Liver (tissue), 8 donors: ENCODE measurements at regions not wholly inside any gene's neighbourhood (a gene's known extent, or its start where the extent isn't known, plus 50 kb on each side); places are given as distances from the start of the nearest gene placed in this dataset.

Source experiments
- DNase-seq: peaks from one replicate; pipeline ENCODE4 v3.0.0-alpha.2; 2017; ENCODE audit warnings: low spot score
- H3K27ac ChIP-seq, 2 donors: one replicate each; pipeline ENCODE4 v1.7.0; 2013; ENCODE audit warnings: inconsistent platforms in 2 of 2, low read length in 2 of 2, control low read depth in 1 of 2, low read depth in 1 of 2, mild to moderate bottlenecking in 1 of 2
- H3K27me3 ChIP-seq, 4 donors: one replicate each; pipeline versions ENCODE4 v1.6.1 to v1.7.0; 2013; ENCODE audit warnings: low read length in 3 of 4, inconsistent platforms in 1 of 4, mild to moderate bottlenecking in 1 of 4, moderate library complexity in 1 of 4; ENCODE audit not compliant: control insufficient read depth in 4 of 4, insufficient read depth in 4 of 4
- H3K36me3 ChIP-seq, 4 donors: one replicate each; pipeline versions ENCODE4 v1.6.1 to v1.7.0; 2013; ENCODE audit warnings: low read length in 3 of 4, mild to moderate bottlenecking in 3 of 4, low read depth in 1 of 4, moderate library complexity in 1 of 4; ENCODE audit not compliant: control insufficient read depth in 4 of 4, insufficient read depth in 3 of 4
- H3K4me1 ChIP-seq, 4 donors: one replicate each; pipeline versions ENCODE4 v1.6.1 to v1.7.0; 2013; ENCODE audit warnings: low read length in 3 of 4, mild to moderate bottlenecking in 3 of 4, moderate library complexity in 1 of 4; ENCODE audit not compliant: control insufficient read depth in 4 of 4, insufficient read depth in 4 of 4
- H3K4me3 ChIP-seq, 3 donors: one replicate each; pipeline versions ENCODE4 v1.6.1 to v1.7.0; 2013; ENCODE audit warnings: low read length in 3 of 3, control low read depth in 1 of 3, low read depth in 1 of 3, mild to moderate bottlenecking in 1 of 3
- H3K9ac ChIP-seq, 2 donors: one replicate each; pipeline ENCODE4 v1.7.0; 2013; ENCODE audit warnings: low read length in 2 of 2, mild to moderate bottlenecking in 2 of 2, moderate library complexity in 2 of 2, control low read depth in 1 of 2, low read depth in 1 of 2
- H3K9me3 ChIP-seq, 4 donors: one replicate each; pipeline versions ENCODE4 v1.6.1 to v1.7.0; 2013; ENCODE audit warnings: low read length in 3 of 4; ENCODE audit not compliant: control insufficient read depth in 4 of 4
- EGR1 ChIP-seq, 2 donors: IDR thresholded peaks; 2 replicates each; pipeline ENCODE4 v1.6.1; 2016 to 2018; ENCODE audit warnings: antibody characterized with exemption in 2 of 2, low read depth in 2 of 2
- FOXA1 ChIP-seq: IDR thresholded peaks from 2 replicates; pipeline ENCODE4 v1.6.1; 2016; ENCODE audit warnings: antibody characterized with exemption
- FOXA2 ChIP-seq: IDR thresholded peaks from 2 replicates; pipeline ENCODE4 v1.6.1; 2016; ENCODE audit warnings: antibody characterized with exemption
- GABPA ChIP-seq, 2 donors: IDR thresholded peaks in 1 of 2; conservative IDR thresholded peaks in 1 of 2; 2 replicates each; pipeline ENCODE4 v1.6.1; 2016; ENCODE audit warnings: antibody characterized with exemption in 2 of 2, mild to moderate bottlenecking in 1 of 2, moderate library complexity in 1 of 2
- HNF4A ChIP-seq, 2 donors: conservative IDR thresholded peaks; 2 replicates each; pipeline ENCODE4 v1.6.1; 2016; ENCODE audit warnings: antibody characterized with exemption in 2 of 2, mild to moderate bottlenecking in 2 of 2
- HNF4G ChIP-seq: IDR thresholded peaks from 2 replicates; pipeline ENCODE4 v1.6.1; 2016; ENCODE audit warnings: antibody characterized with exemption
- JUND ChIP-seq, 2 donors: IDR thresholded peaks; 2 replicates each; pipeline ENCODE4 v1.6.1; 2016; ENCODE audit warnings: antibody characterized with exemption in 2 of 2
- NR2F2 ChIP-seq: IDR thresholded peaks from 2 replicates; pipeline ENCODE4 v1.6.1; 2016; ENCODE audit warnings: antibody characterized with exemption
- RAD21 ChIP-seq, 2 donors: IDR thresholded peaks; 2 replicates each; pipeline ENCODE4 v1.6.1; 2016; ENCODE audit warnings: antibody characterized with exemption in 2 of 2, mild to moderate bottlenecking in 2 of 2
- REST ChIP-seq: IDR thresholded peaks from 2 replicates; pipeline ENCODE4 v1.6.1; 2016; ENCODE audit warnings: antibody characterized with exemption, mild to moderate bottlenecking
- RXRA ChIP-seq, 2 donors: IDR thresholded peaks; 2 replicates each; pipeline ENCODE4 v1.6.1; 2017 to 2018; ENCODE audit warnings: antibody characterized with exemption in 2 of 2, mild to moderate bottlenecking in 1 of 2
- SP1 ChIP-seq: IDR thresholded peaks from 2 replicates; pipeline ENCODE4 v1.6.1; 2018; ENCODE audit warnings: antibody characterized with exemption, mild to moderate bottlenecking
- TAF1 ChIP-seq: conservative IDR thresholded peaks from 2 replicates; pipeline ENCODE4 v1.6.1; 2016; ENCODE audit warnings: antibody characterized with exemption, mild to moderate bottlenecking
- YY1 ChIP-seq: IDR thresholded peaks from 2 replicates; pipeline ENCODE4 v1.6.1; 2016; ENCODE audit warnings: antibody characterized with exemption, mild to moderate bottlenecking
- WGBS: extraction: QIAGEN DNeasy Blood & Tissue Kit; methylation state at CpG from one replicate; pipeline ENCODE4 v1.1.7; 2013; 5-methylcytosine and 5-hydroxymethylcytosine counted together
- TF ChIP-seq, protein P1 (sequence below): IDR thresholded peaks from 2 replicates; pipeline ENCODE4 v1.6.1; 2016; ENCODE audit warnings: antibody characterized with exemption
- TF ChIP-seq, protein P2 (sequence below): IDR thresholded peaks from 2 replicates; pipeline ENCODE4 v1.6.1; 2016; ENCODE audit warnings: antibody characterized with exemption
- TF ChIP-seq, protein P3 (sequence below): IDR thresholded peaks from 2 replicates; pipeline ENCODE4 v1.6.1; 2016; ENCODE audit warnings: antibody characterized with exemption
- TF ChIP-seq, protein P4 (sequence below): fragments of 150-350 bp; IDR thresholded peaks from 2 replicates; pipeline ENCODE4 v1.5.1; 2017; ENCODE audit warnings: improper control_type of control experiment, low read depth, low read length; ENCODE audit not compliant: missing input control
- donor health status: healthy.
- donor health status: healthy.
- donor health status: healthy.
- donor health status: healthy.
- donor health status: healthy.

GRCh38 chr14:27367345-27367744 lies 769.5 kb upstream of the NOVA1 start:
- Histone ChIP-seq H3K9ac (no peak overlapping the region), H3K9me3 (no peaks in the 10 kb centered on the region), H3K36me3 (no peaks in the 10 kb centered on the region), H3K4me3 (no peak overlapping the region), H3K27me3 (no peaks in the 10 kb centered on the region), H3K4me1 (no peaks in the 10 kb centered on the region), H3K27ac (no peak overlapping the region)
- 86% methylated on average over 1 of the region's 1 CpG for WGBS
- no peak for DNase-seq
- TF ChIP-seq REST (no peak), FOXA2 (no peak), EGR1 (IDR thresholded peaks at IDR 0.05; ENCODE audit: low read depth in 2 of 2) (no peak), SP1 (no peak), GABPA (IDR thresholded peaks at IDR 0.05 in 1 of 2, conservative IDR thresholded peaks at IDR 0.05 in 1 of 2) (no peak), HNF4G (no peak), TAF1 (no peak), YY1 (no peak), HNF4A (conservative IDR thresholded peaks at IDR 0.05) (no peak), JUND (IDR thresholded peaks at IDR 0.05) (no peak), NR2F2 (no peak), FOXA1 (no peak), RAD21 (IDR thresholded peaks at IDR 0.05) (no peak), RXRA (IDR thresholded peaks at IDR 0.05) (no peak)
- TF ChIP-seq, protein P1, sequence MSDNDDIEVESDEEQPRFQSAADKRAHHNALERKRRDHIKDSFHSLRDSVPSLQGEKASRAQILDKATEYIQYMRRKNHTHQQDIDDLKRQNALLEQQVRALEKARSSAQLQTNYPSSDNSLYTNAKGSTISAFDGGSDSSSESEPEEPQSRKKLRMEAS, result no peak
- TF ChIP-seq, protein P2, sequence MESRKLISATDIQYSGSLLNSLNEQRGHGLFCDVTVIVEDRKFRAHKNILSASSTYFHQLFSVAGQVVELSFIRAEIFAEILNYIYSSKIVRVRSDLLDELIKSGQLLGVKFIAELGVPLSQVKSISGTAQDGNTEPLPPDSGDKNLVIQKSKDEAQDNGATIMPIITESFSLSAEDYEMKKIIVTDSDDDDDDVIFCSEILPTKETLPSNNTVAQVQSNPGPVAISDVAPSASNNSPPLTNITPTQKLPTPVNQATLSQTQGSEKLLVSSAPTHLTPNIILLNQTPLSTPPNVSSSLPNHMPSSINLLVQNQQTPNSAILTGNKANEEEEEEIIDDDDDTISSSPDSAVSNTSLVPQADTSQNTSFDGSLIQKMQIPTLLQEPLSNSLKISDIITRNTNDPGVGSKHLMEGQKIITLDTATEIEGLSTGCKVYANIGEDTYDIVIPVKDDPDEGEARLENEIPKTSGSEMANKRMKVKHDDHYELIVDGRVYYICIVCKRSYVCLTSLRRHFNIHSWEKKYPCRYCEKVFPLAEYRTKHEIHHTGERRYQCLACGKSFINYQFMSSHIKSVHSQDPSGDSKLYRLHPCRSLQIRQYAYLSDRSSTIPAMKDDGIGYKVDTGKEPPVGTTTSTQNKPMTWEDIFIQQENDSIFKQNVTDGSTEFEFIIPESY, result no peak
- TF ChIP-seq, protein P3, sequence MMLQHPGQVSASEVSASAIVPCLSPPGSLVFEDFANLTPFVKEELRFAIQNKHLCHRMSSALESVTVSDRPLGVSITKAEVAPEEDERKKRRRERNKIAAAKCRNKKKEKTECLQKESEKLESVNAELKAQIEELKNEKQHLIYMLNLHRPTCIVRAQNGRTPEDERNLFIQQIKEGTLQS, result no peak
- TF ChIP-seq, protein P4, sequence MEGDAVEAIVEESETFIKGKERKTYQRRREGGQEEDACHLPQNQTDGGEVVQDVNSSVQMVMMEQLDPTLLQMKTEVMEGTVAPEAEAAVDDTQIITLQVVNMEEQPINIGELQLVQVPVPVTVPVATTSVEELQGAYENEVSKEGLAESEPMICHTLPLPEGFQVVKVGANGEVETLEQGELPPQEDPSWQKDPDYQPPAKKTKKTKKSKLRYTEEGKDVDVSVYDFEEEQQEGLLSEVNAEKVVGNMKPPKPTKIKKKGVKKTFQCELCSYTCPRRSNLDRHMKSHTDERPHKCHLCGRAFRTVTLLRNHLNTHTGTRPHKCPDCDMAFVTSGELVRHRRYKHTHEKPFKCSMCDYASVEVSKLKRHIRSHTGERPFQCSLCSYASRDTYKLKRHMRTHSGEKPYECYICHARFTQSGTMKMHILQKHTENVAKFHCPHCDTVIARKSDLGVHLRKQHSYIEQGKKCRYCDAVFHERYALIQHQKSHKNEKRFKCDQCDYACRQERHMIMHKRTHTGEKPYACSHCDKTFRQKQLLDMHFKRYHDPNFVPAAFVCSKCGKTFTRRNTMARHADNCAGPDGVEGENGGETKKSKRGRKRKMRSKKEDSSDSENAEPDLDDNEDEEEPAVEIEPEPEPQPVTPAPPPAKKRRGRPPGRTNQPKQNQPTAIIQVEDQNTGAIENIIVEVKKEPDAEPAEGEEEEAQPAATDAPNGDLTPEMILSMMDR, result no peak

- H3K27ac ChIP-seq, result no peak overlapping the region
- H3K27me3 ChIP-seq, result no peaks in the 10 kb centered on the region
- WGBS, result 74% methylated on average over 1 of the region's 1 CpG
- no peaks in the 10 kb centered on the region for H3K4me1 ChIP-seq
- H3K4me3 ChIP-seq, result no peak overlapping the region
- no peak overlapping the region for H3K9ac ChIP-seq
- H3K36me3 ChIP-seq, result no peaks in the 10 kb centered on the region
- no peaks in the 10 kb centered on the region for H3K9me3 ChIP-seq
- no peak for DNase-seq
- TF ChIP-seq TAF1, result no peak
- no peak for TF ChIP-seq HNF4A (conservative IDR thresholded peaks at IDR 0.05)
- TF ChIP-seq NR2F2, result no peak
- TF ChIP-seq, protein P2, result no peak
- TF ChIP-seq FOXA1, result no peak
- TF ChIP-seq FOXA2, result no peak
- TF ChIP-seq, protein P1, result no peak
- no peak for TF ChIP-seq GABPA (IDR thresholded peaks at IDR 0.05 in 1 of 2, conservative IDR thresholded peaks at IDR 0.05 in 1 of 2)
- no peak for TF ChIP-seq YY1
- TF ChIP-seq, protein P3, result no peak
- no peak for TF ChIP-seq EGR1 (IDR thresholded peaks at IDR 0.05; ENCODE audit: low read depth in 2 of 2)
- no peak for TF ChIP-seq SP1
- no peak for TF ChIP-seq RAD21 (IDR thresholded peaks at IDR 0.05)
- TF ChIP-seq, protein P4, result no peak
- no peak for TF ChIP-seq HNF4G
These were observed 772.2 kb upstream of the NOVA1 start for GRCh38 chr14:27370074-27370473.
